ENCODE measurements at regions not wholly inside any gene's neighbourhood (a gene's known extent, or its start where the extent isn't known, plus 50 kb on each side); places are given as distances from the start of the nearest gene placed in this dataset.

DNA sequence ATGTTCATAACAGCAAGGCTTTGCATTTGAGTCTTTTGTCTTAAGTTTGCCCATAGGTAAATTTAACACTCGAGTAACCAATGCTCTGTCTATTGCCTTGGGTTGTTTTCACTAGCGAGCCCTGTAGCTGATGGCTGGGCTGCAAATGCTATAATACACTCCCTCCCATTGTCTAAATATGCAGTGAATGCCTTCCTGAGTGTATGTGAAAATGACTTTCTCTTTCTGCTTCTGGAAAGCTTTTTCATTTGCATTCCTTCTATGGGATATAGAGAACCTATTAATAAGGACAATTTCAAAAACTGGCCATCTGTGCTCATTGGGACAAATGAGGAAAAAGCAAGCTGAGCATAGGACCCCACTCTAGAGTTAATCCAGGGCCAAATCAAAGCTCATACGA, 156.5 kb upstream of the FBXL4 start:
- H3K27me3 ChIP-seq (ENCODE audit: insufficient read depth, low read length): no peaks in the 10 kb centered on the region
- H3K4me2 ChIP-seq (ENCODE audit: insufficient read depth, insufficient read length, low read length): no peak overlapping the region
- H3K27ac Mint-ChIP-seq: no peak overlapping the region
- H3K27me3 Mint-ChIP-seq (ENCODE audit: low read depth): peaks cover 6% of the 10 kb centered on the region
- TF ChIP-seq CTCF (conservative IDR thresholded peaks at IDR 0.05): no peak
- H3K23me2 ChIP-seq (ENCODE audit: insufficient read length, low read depth, low read length, poor library complexity, severe bottlenecking): no peaks in the 10 kb centered on the region
- no peak overlapping the region for H3K14ac ChIP-seq (ENCODE audit: insufficient read depth, low read length)
- H2BK15ac ChIP-seq (ENCODE audit: low read depth, low read length): no peak overlapping the region
- no peaks in the 10 kb centered on the region for H3K36me3 Mint-ChIP-seq (ENCODE audit: insufficient read depth in 1 of 3, low read depth in 3 of 3)
- H2AFZ ChIP-seq (ENCODE audit: low read length): no peak overlapping the region
- H3K27ac ChIP-seq (ENCODE audit: insufficient read length, low read depth, low read length): no peak overlapping the region
- no peak overlapping the region for H3K18ac ChIP-seq (ENCODE audit: insufficient read length, low read depth, low read length)
- H3T11ph ChIP-seq (ENCODE audit: low read length): no peak overlapping the region
- H3K9me3 ChIP-seq (ENCODE audit: control insufficient read depth, low read depth, low read length): no peaks in the 10 kb centered on the region
- no peak overlapping the region for H4K8ac ChIP-seq (replicated peaks; ENCODE audit: insufficient read length, low read depth, low read length)
- no peaks in the 10 kb centered on the region for H3K4me1 ChIP-seq (ENCODE audit: insufficient read depth, low read length)
- H3K79me1 ChIP-seq (ENCODE audit: insufficient read depth, low read depth, low read length, poor library complexity, severe bottlenecking): no peaks in the 10 kb centered on the region
- H2BK20ac ChIP-seq (ENCODE audit: low read depth, low read length, poor library complexity, severe bottlenecking): no peak overlapping the region
- no peak overlapping the region for H4K5ac ChIP-seq (ENCODE audit: insufficient read length, low read depth, low read length)
- H2BK120ac ChIP-seq (ENCODE audit: low read depth, low read length, poor library complexity, severe bottlenecking): no peak overlapping the region
- no peak overlapping the region for H3K4me3 Mint-ChIP-seq
- H3K4me1 Mint-ChIP-seq: peaks cover 3% of the 10 kb centered on the region in 2 experiments
- no peak overlapping the region for H3K23ac ChIP-seq (ENCODE audit: insufficient read length, low read depth, low read length)
- H3K79me2 ChIP-seq (ENCODE audit: insufficient read depth, low read length): no peaks in the 10 kb centered on the region
- no peak overlapping the region for H3K9ac ChIP-seq (ENCODE audit: extremely low read depth, insufficient read length, low read length)
- no peaks in the 10 kb centered on the region for H4K20me1 ChIP-seq (ENCODE audit: control insufficient read depth, insufficient read depth, insufficient read length)
- no peak overlapping the region for H2BK12ac ChIP-seq (ENCODE audit: insufficient read length, low read depth, low read length)
- H3K9me3 Mint-ChIP-seq: no peaks in the 10 kb centered on the region
- no peak overlapping the region for H2BK5ac ChIP-seq (ENCODE audit: insufficient read length, low read length)
- no peak overlapping the region for H4K91ac ChIP-seq (ENCODE audit: insufficient read length, low read depth, low read length)
- no peak overlapping the region for H3K4ac ChIP-seq (ENCODE audit: low read depth, low read length)
- H3K56ac ChIP-seq (ENCODE audit: insufficient read length, low read depth, low read length): no peak overlapping the region
- H2AK5ac ChIP-seq (ENCODE audit: insufficient read length, low read length): no peak overlapping the region
- WGBS (ENCODE audit: extremely low coverage, insufficient read length, low lambda C conversion rate): no CpG with 5 or more reads among the region's 3 CpGs
- no peak for DNase-seq
